Trophoblast cell (in vitro differentiated cells and primary cell): ENCODE measurements at regions not wholly inside any gene's neighbourhood (a gene's known extent, or its start where the extent isn't known, plus 50 kb on each side); places are given as distances from the start of the nearest gene placed in this dataset.
"Not testable (repeated sequence)": the region's sequence is repeated elsewhere in the genome, so short reads cannot be mapped to it uniquely, and the experiment has no call there.

ENCODE experiments used
- DNase-seq, 2 donors: peaks; one replicate each; pipeline ENCODE4 v3.0.0-alpha.2; 2016
- H2AFZ ChIP-seq: 2 replicates; pipeline ENCODE4 v1.6.1; 2013; ENCODE audit warnings: low read length, moderate library complexity, mild to moderate bottlenecking; ENCODE audit not compliant: insufficient read depth, poor library complexity
- H2AK5ac ChIP-seq: 2 replicates; pipeline ENCODE4 v1.6.1; 2013; ENCODE audit warnings: mild to moderate bottlenecking, low read length
- H2BK120ac ChIP-seq: 2 replicates; pipeline ENCODE4 v1.6.1; 2013; ENCODE audit warnings: low read length, mild to moderate bottlenecking, moderate library complexity; ENCODE audit not compliant: insufficient read depth, poor library complexity
- H2BK12ac ChIP-seq: 2 replicates; pipeline ENCODE4 v1.6.1; 2013; ENCODE audit warnings: mild to moderate bottlenecking, low read length, moderate library complexity
- H2BK5ac ChIP-seq: 2 replicates; pipeline ENCODE4 v1.6.1; 2013; ENCODE audit warnings: low read length, low read depth, moderate library complexity, mild to moderate bottlenecking; ENCODE audit not compliant: poor library complexity
- H3K14ac ChIP-seq: 2 replicates; pipeline ENCODE4 v1.6.1; 2013; ENCODE audit warnings: mild to moderate bottlenecking, low read length
- H3K18ac ChIP-seq: 2 replicates; pipeline ENCODE4 v1.6.1; 2013; ENCODE audit warnings: mild to moderate bottlenecking, low read length
- H3K23ac ChIP-seq: 2 replicates; pipeline ENCODE4 v1.6.1; 2013; ENCODE audit warnings: low read length
- H3K27ac ChIP-seq: 2 replicates; pipeline ENCODE4 v1.5.1; 2013; ENCODE audit warnings: low read depth, mild to moderate bottlenecking, inconsistent platforms, low read length, moderate library complexity
- H3K27me3 ChIP-seq: 2 replicates; pipeline ENCODE4 v1.6.1; 2013; ENCODE audit warnings: inconsistent platforms, mild to moderate bottlenecking, low read length, moderate library complexity; ENCODE audit not compliant: insufficient read depth
- H3K36me3 ChIP-seq, 2 experiments: 1 replicate in 1 of 2; 2 replicates in 1 of 2; pipeline ENCODE4 v1.6.1; 2013; ENCODE audit warnings: low read length in 2 of 2, mild to moderate bottlenecking in 2 of 2, moderate library complexity in 1 of 2; ENCODE audit not compliant: insufficient read depth in 2 of 2, control insufficient read depth in 1 of 2
- H3K4ac ChIP-seq: 2 replicates; pipeline ENCODE4 v1.6.1; 2013; ENCODE audit warnings: low read depth, mild to moderate bottlenecking, low read length, moderate library complexity
- H3K4me1 ChIP-seq, 2 experiments: 1 replicate in 1 of 2; 2 replicates in 1 of 2; pipeline ENCODE4 v1.6.1; 2013; ENCODE audit warnings: low read length in 2 of 2, mild to moderate bottlenecking in 2 of 2, moderate library complexity in 1 of 2; ENCODE audit not compliant: insufficient read depth in 2 of 2, control insufficient read depth in 1 of 2
- H3K4me2 ChIP-seq: 2 replicates; pipeline ENCODE4 v1.6.1; 2013; ENCODE audit warnings: inconsistent platforms, mild to moderate bottlenecking, low read length, moderate library complexity
- H3K4me3 ChIP-seq: 2 replicates; pipeline ENCODE4 v1.5.1; 2013; ENCODE audit warnings: mild to moderate bottlenecking, low read depth, low read length, inconsistent platforms
- H3K79me1 ChIP-seq: one replicate; pipeline ENCODE4 v1.6.1; 2013; ENCODE audit warnings: low read length
- H3K79me2 ChIP-seq: 2 replicates; pipeline ENCODE4 v1.6.1; 2013; ENCODE audit warnings: low read length, mild to moderate bottlenecking; ENCODE audit not compliant: control insufficient read depth, insufficient read depth, poor library complexity
- H3K9ac ChIP-seq: 2 replicates; pipeline ENCODE4 v1.6.1; 2013; ENCODE audit warnings: mild to moderate bottlenecking, low read length
- H3K9me3 ChIP-seq: 2 replicates; pipeline ENCODE4 v1.6.1; 2013; ENCODE audit warnings: low read depth, mild to moderate bottlenecking, control low read depth, inconsistent platforms, low read length; ENCODE audit not compliant: insufficient read depth
- H4K12ac ChIP-seq: 2 replicates; pipeline ENCODE4 v1.6.1; 2013; ENCODE audit warnings: low read depth, mild to moderate bottlenecking, low read length, moderate library complexity
- H4K8ac ChIP-seq: 2 replicates; pipeline ENCODE4 v1.6.1; 2013; ENCODE audit warnings: low read depth, mild to moderate bottlenecking, low read length, moderate library complexity
- H4K91ac ChIP-seq: one replicate; pipeline ENCODE4 v1.6.1; 2013; ENCODE audit warnings: low read depth, mild to moderate bottlenecking, low read length, moderate library complexity
- WGBS: extraction: QIAGEN DNeasy Blood & Tissue Kit; methylation state at CpG from one replicate; pipeline ENCODE4 v1.1.7; 2013; ENCODE audit warnings: missing lambda C conversion rate; ENCODE audit not compliant: insufficient read length, insufficient coverage; ENCODE audit errors: extremely low coverage; 5-methylcytosine and 5-hydroxymethylcytosine counted together

DNA sequence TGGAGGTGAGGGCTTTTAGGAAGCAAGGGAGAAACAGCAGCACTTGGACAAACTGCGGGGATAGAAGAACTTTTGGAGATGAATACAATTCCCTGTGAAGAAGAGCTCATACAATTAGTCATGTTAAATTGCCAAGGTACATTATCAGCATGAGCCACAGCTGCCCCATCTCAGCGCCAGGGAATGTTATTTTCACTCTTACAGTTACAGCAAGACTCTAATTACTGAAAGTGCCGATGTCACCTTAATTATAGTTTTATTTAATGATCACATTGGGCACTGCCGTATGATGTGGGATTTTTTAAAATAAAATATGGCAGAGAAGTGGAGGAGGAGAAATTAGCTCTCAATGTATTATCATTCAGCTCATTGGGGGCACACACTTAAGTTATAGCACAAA is 144.8 kb upstream of the MON1B start:
- H3K4me3 ChIP-seq: no peak overlapping the region
- no peaks in the 10 kb centered on the region for H3K79me2 ChIP-seq
- H2AFZ ChIP-seq: no peak overlapping the region
- H3K79me1 ChIP-seq: no peaks in the 10 kb centered on the region
- H3K23ac ChIP-seq: no peak overlapping the region
- no peak overlapping the region for H3K9ac ChIP-seq
- H3K9me3 ChIP-seq: no peaks in the 10 kb centered on the region
- H3K36me3 ChIP-seq: no peaks in the 10 kb centered on the region
- H3K4me2 ChIP-seq: no peak overlapping the region
- DNase-seq: no peak
- H3K14ac ChIP-seq: no peak overlapping the region
- no peak overlapping the region for H2BK12ac ChIP-seq
- H3K18ac ChIP-seq: no peak overlapping the region
- H3K27ac ChIP-seq: no peak overlapping the region
- H4K12ac ChIP-seq: no peak overlapping the region
- no peak overlapping the region for H4K91ac ChIP-seq
- no peak overlapping the region for H4K8ac ChIP-seq
- no peak overlapping the region for H2BK5ac ChIP-seq
- H3K4ac ChIP-seq: no peak overlapping the region
- no CpG with 5 or more reads among the region's 4 CpGs for WGBS
- H2BK120ac ChIP-seq: no peak overlapping the region
- no peaks in the 10 kb centered on the region for H3K4me1 ChIP-seq
- no peak overlapping the region for H2AK5ac ChIP-seq
- H3K27me3 ChIP-seq: no peaks in the 10 kb centered on the region

DNA sequence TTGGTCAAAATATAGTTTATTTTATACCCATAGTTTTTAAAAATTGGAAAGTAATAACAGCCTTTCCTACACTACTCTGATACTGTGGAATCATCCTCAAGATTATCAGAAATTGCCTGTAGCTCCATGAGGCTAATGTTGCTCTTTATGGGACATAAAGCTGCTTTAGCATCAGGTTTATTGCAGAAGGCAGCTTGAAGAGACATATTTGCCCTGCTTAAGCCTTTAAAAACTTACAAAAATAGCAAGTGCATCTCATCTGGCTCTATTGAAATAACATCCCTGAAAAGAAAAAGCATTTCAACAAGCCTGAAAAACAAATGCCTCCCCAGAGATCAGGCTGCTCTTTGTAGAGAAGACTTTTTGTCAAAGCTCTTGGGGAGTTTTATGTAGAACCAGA is 142.9 kb upstream of the MON1B start:
- Histone ChIP-seq H4K12ac (no peak overlapping the region), H3K4me3 (no peak overlapping the region)

DNA sequence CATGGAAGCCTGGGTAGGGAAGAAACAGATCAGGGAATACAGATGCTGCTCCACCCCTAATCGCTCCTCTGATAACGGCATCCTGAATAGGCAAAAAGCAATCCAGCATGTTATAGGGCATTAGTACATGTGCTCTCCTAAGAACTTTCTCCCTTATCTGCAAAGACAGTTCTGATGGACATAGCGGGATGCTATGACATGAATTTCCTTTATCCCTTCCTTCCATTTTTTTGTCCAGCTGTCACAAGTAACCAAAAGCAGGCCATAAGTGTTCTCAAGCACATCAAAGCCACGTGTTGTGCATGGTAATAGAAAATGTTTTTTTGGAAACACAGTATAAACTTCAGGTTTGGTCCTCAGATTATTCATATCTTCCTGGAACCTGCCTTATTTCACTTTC is 141.4 kb upstream of the MON1B start:
- DNase-seq: no peak
- Histone ChIP-seq H3K4ac (no peak overlapping the region), H4K91ac (no peak overlapping the region), H2BK5ac (no peak overlapping the region), H3K23ac (no peak overlapping the region), H3K27ac (no peak overlapping the region), H4K12ac (no peak overlapping the region), H3K18ac (no peak overlapping the region), H3K14ac (no peak overlapping the region), H3K79me2 (no peaks in the 10 kb centered on the region), H3K27me3 (no peaks in the 10 kb centered on the region), H4K8ac (no peak overlapping the region), H3K36me3 (no peaks in the 10 kb centered on the region), H3K4me2 (no peak overlapping the region), H3K4me3 (no peak overlapping the region), H2BK120ac (no peak overlapping the region), H3K4me1 (no peaks in the 10 kb centered on the region), H2BK12ac (no peak overlapping the region), H2AK5ac (no peak overlapping the region), H3K9ac (no peak overlapping the region), H3K9me3 (no peaks in the 10 kb centered on the region), H3K79me1 (no peaks in the 10 kb centered on the region), H2AFZ (no peak overlapping the region)
- no CpG with 5 or more reads among the region's 4 CpGs for WGBS

More for the DNA sequence above, 142.9 kb upstream of the MON1B start:
- Histone ChIP-seq H3K23ac (no peak overlapping the region), H2AFZ (no peak overlapping the region), H2BK120ac (no peak overlapping the region), H2AK5ac (no peak overlapping the region), H3K9ac (no peak overlapping the region), H4K8ac (no peak overlapping the region), H3K27me3 (no peaks in the 10 kb centered on the region), H3K79me2 (no peaks in the 10 kb centered on the region), H3K4me1 (no peaks in the 10 kb centered on the region), H3K4ac (no peak overlapping the region), H3K14ac (no peak overlapping the region), H3K79me1 (no peaks in the 10 kb centered on the region), H3K4me2 (no peak overlapping the region), H3K18ac (no peak overlapping the region), H2BK12ac (no peak overlapping the region), H2BK5ac (no peak overlapping the region), H3K27ac (no peak overlapping the region), H3K9me3 (no peaks in the 10 kb centered on the region), H3K36me3 (no peaks in the 10 kb centered on the region), H4K91ac (no peak overlapping the region)
- DNase-seq: no peak

DNA sequence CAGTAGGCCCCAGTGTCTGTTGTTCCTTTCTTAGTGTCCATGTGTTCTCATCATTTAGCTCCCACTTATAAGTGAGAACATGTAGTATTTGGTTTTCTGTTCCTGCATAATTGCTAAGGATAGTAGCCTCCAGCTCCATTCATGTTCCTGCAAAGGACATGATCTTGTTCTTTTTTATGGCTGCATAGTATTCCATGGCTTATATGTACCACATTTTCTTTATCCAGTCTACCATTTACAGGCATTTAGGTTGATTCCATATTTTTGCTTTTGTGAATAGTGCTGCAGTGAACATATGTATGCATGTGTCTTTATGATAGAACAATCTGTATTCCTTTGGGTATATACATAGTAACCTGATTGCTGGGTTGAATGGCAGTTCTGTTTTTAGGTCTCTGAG is 134.4 kb upstream of the MON1B start:
- not testable (repeated sequence) for H3K14ac ChIP-seq, H2BK5ac ChIP-seq, H2AFZ ChIP-seq, H4K91ac ChIP-seq, H2AK5ac ChIP-seq, H3K36me3 ChIP-seq, H3K23ac ChIP-seq, H3K4ac ChIP-seq, DNase-seq, H3K18ac ChIP-seq, H3K9ac ChIP-seq, H4K8ac ChIP-seq, H3K4me1 ChIP-seq, H3K4me3 ChIP-seq, H3K4me2 ChIP-seq, H2BK120ac ChIP-seq, H3K27me3 ChIP-seq, H2BK12ac ChIP-seq, H3K79me1 ChIP-seq, H3K79me2 ChIP-seq, H3K9me3 ChIP-seq, H3K27ac ChIP-seq, H4K12ac ChIP-seq
